ENCODE measurements at regions not wholly inside any gene's neighbourhood (a gene's known extent, or its start where the extent isn't known, plus 50 kb on each side); places are given as distances from the start of the nearest gene placed in this dataset.

GRCh38 chr13:105598529-105598928 lies 936.9 kb downstream of the EFNB2 start:
- Histone ChIP-seq H4K8ac (ENCODE audit: extremely low read depth, insufficient read depth, low read length) (no peak overlapping the region), H3K4me2 (ENCODE audit: insufficient read depth in 1 of 2, low read depth in 2 of 2, low read length in 2 of 2) (no peak overlapping the region), H2AK5ac (ENCODE audit: low read depth, low read length) (no peak overlapping the region), H3K36me3 (ENCODE audit: control insufficient read depth in 2 of 4, insufficient read depth in 4 of 4, low read length in 3 of 4) (no peaks in the 10 kb centered on the region), H3K4me3 (ENCODE audit: extremely low read depth in 1 of 4, insufficient read depth in 2 of 4, low read depth in 3 of 4, low read length in 4 of 4) (no peak overlapping the region), H3K27ac (ENCODE audit: low read depth, low read length) (no peak overlapping the region), H3K23me2 (ENCODE audit: low read depth, low read length) (no peaks in the 10 kb centered on the region), H3K18ac (ENCODE audit: extremely low read depth, low read length) (no peak overlapping the region), H3K14ac (ENCODE audit: insufficient read length) (no peak overlapping the region), H2BK15ac (ENCODE audit: low read length) (no peak overlapping the region), H3K27me3 (replicated peaks in 1 of 4; ENCODE audit: control insufficient read depth in 3 of 4, extremely low read depth in 1 of 4, insufficient read depth in 3 of 4, low read length in 3 of 4) (no peaks in the 10 kb centered on the region), H2BK20ac (ENCODE audit: low read length) (no peak overlapping the region), H4K20me1 (replicated peaks in 1 of 2; ENCODE audit: control insufficient read depth in 1 of 2, insufficient read depth in 2 of 2, low read length in 2 of 2) (no peaks in the 10 kb centered on the region), H4K91ac (replicated peaks; ENCODE audit: insufficient read length, low read length) (no peak overlapping the region), H2BK120ac (replicated peaks; ENCODE audit: low read depth, low read length) (no peak overlapping the region), H4K5ac (ENCODE audit: insufficient read length, low read depth, low read length) (no peak overlapping the region), H3K56ac (replicated peaks; ENCODE audit: insufficient read length, low read depth, low read length) (no peak overlapping the region), H3K4ac (replicated peaks; ENCODE audit: insufficient read length, low read depth, low read length) (no peak overlapping the region), H3K79me2 (ENCODE audit: control insufficient read depth in 1 of 2, insufficient read depth in 2 of 2, low read length in 2 of 2) (no peaks in the 10 kb centered on the region), H2AFZ (ENCODE audit: low read length) (no peak overlapping the region), H2BK12ac (ENCODE audit: low read depth, low read length) (no peak overlapping the region), H3K23ac (ENCODE audit: insufficient read length) (no peak overlapping the region), H2BK5ac (ENCODE audit: low read depth, low read length) (no peak overlapping the region), H3K9ac (replicated peaks in 1 of 4; ENCODE audit: extremely low read depth in 1 of 4, low read depth in 3 of 4, low read length in 3 of 4) (no peak overlapping the region), H3K4me1 (replicated peaks in 1 of 4; ENCODE audit: control insufficient read depth in 3 of 4, insufficient read depth in 4 of 4, low read length in 3 of 4) (no peaks in the 10 kb centered on the region), H3K9me3 (ENCODE audit: insufficient read depth in 2 of 2, low read depth in 1 of 2, low read length in 1 of 2) (no peaks in the 10 kb centered on the region), H3K79me1 (ENCODE audit: low read depth, low read length) (no peaks in the 10 kb centered on the region)
- WGBS, 2 experiments (ENCODE audit: extremely low coverage in 1 of 2, insufficient coverage in 1 of 2, insufficient read length in 1 of 2, insufficient replicate concordance in 2 of 2, low coverage in 1 of 2, low lambda C conversion rate in 2 of 2, missing lambda C conversion rate in 1 of 2): 82% methylated on average over 2 of the region's 2 CpGs; no CpG with 5 or more reads in 1 of the 2 experiments
- ChIA-PET POLR2A (ENCODE audit: partially characterized antibody) (no interaction called here), CTCF (ENCODE audit: partially characterized antibody) (interaction anchor here (0.8 kb wide), 1 partner anchor 46 kb away, joined by 3 read pairs; no protein-coding TSS in a partner anchor)
- DNase-seq (ENCODE audit: low read depth in 1 of 2, low spot score in 2 of 2) (no peak), FAIRE-seq (no peak)
- no peak for TF ChIP-seq SIX5 (IDR thresholded peaks at IDR 0.05; ENCODE audit: low read depth, low read length)
- no peak for TF ChIP-seq POU5F1 (IDR thresholded peaks at IDR 0.05; ENCODE audit: low read depth, low read length)
- TF ChIP-seq, protein P1, sequence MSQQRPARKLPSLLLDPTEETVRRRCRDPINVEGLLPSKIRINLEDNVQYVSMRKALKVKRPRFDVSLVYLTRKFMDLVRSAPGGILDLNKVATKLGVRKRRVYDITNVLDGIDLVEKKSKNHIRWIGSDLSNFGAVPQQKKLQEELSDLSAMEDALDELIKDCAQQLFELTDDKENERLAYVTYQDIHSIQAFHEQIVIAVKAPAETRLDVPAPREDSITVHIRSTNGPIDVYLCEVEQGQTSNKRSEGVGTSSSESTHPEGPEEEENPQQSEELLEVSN (IDR thresholded peaks at IDR 0.05): no peak
- TF ChIP-seq ASH2L (IDR thresholded peaks at IDR 0.05; ENCODE audit: low read length): no peak
- TF ChIP-seq NRF1 (IDR thresholded peaks at IDR 0.05; ENCODE audit: low read depth, low read length): no peak
- TF ChIP-seq, protein P2, sequence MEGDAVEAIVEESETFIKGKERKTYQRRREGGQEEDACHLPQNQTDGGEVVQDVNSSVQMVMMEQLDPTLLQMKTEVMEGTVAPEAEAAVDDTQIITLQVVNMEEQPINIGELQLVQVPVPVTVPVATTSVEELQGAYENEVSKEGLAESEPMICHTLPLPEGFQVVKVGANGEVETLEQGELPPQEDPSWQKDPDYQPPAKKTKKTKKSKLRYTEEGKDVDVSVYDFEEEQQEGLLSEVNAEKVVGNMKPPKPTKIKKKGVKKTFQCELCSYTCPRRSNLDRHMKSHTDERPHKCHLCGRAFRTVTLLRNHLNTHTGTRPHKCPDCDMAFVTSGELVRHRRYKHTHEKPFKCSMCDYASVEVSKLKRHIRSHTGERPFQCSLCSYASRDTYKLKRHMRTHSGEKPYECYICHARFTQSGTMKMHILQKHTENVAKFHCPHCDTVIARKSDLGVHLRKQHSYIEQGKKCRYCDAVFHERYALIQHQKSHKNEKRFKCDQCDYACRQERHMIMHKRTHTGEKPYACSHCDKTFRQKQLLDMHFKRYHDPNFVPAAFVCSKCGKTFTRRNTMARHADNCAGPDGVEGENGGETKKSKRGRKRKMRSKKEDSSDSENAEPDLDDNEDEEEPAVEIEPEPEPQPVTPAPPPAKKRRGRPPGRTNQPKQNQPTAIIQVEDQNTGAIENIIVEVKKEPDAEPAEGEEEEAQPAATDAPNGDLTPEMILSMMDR (IDR thresholded peaks at IDR 0.05; ENCODE audit: control extremely low read depth in 1 of 3, insufficient read depth in 1 of 3, low read depth in 1 of 3, low read length in 3 of 3): no peak
- TF ChIP-seq TAF1 (IDR thresholded peaks at IDR 0.05; ENCODE audit: low read depth, low read length): no peak
- no peak for TF ChIP-seq CTBP2 (IDR thresholded peaks at IDR 0.05; ENCODE audit: borderline replicate concordance, insufficient read depth, insufficient read length, low read length)
- no peak for TF ChIP-seq CREB1 (IDR thresholded peaks at IDR 0.05)
- TF ChIP-seq, protein P3, sequence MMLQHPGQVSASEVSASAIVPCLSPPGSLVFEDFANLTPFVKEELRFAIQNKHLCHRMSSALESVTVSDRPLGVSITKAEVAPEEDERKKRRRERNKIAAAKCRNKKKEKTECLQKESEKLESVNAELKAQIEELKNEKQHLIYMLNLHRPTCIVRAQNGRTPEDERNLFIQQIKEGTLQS (IDR thresholded peaks at IDR 0.05; ENCODE audit: insufficient read depth, low read depth, low read length): no peak
- TF ChIP-seq GTF2F1 (IDR thresholded peaks at IDR 0.05; ENCODE audit: borderline replicate concordance, low read depth, low read length): no peak
- no peak for TF ChIP-seq SP4 (IDR thresholded peaks at IDR 0.05; ENCODE audit: low read length)
